GM19240 (cell line): ENCODE measurements at regions not wholly inside any gene's neighbourhood (a gene's known extent, or its start where the extent isn't known, plus 50 kb on each side); places are given as distances from the start of the nearest gene placed in this dataset.
"Not testable (repeated sequence)": the region's sequence is repeated elsewhere in the genome, so short reads cannot be mapped to it uniquely, and the experiment has no call there.

Experiments
- DNase-seq: peaks from one replicate; pipeline ENCODE4 v3.0.0; 2011; ENCODE audit warnings: low spot score; ENCODE audit not compliant: insufficient read length

- DNase-seq = no peak
Measured at GRCh38 chr7:115561335-115562110, 469.0 kb downstream of the TFEC start.

- no peak for DNase-seq
Measured at GRCh38 chr7:115559877-115560276, 470.7 kb downstream of the TFEC start.

GRCh38 chr7:115558161-115558560 is 472.4 kb downstream of the TFEC start:
- DNase-seq = no peak

- not testable (repeated sequence) for DNase-seq
Measured at GRCh38 chr7:115557296-115557695, 473.3 kb downstream of the TFEC start.

GRCh38 chr7:115552766-115553165 is 477.8 kb downstream of the TFEC start:
- DNase-seq = no peak

- DNase-seq = no peak
Measured at GRCh38 chr7:115549910-115550309, 480.7 kb downstream of the TFEC start.

- DNase-seq = no peak
Measured at GRCh38 chr7:115548756-115549155, 481.8 kb downstream of the TFEC start.

- no peak for DNase-seq
Measured at GRCh38 chr7:115546790-115547189, 483.8 kb downstream of the TFEC start.

GRCh38 chr7:115533785-115534184 is 496.8 kb downstream of the TFEC start:
- DNase-seq = no peak

- no peak for DNase-seq
Measured at GRCh38 chr7:115526278-115526677, 504.3 kb downstream of the TFEC start.

GRCh38 chr7:115522174-115522573 is 508.4 kb downstream of the TFEC start:
- no peak for DNase-seq

- DNase-seq = no peak
Measured at GRCh38 chr7:115516341-115516740, 514.2 kb downstream of the TFEC start.

GRCh38 chr7:115511330-115511729 is 519.2 kb downstream of the TFEC start:
- no peak for DNase-seq

GRCh38 chr7:115505136-115505535 is 525.4 kb downstream of the TFEC start:
- DNase-seq = no peak

GRCh38 chr7:115499956-115500355 is 530.6 kb downstream of the TFEC start:
- no peak for DNase-seq

GRCh38 chr7:115496006-115496405 is 534.6 kb downstream of the TFEC start:
- no peak for DNase-seq

- no peak for DNase-seq
Measured at GRCh38 chr7:115494529-115495147, 535.9 kb downstream of the TFEC start.

- no peak for DNase-seq
Measured at GRCh38 chr7:115493381-115493780, 537.2 kb downstream of the TFEC start.

GRCh38 chr7:115491744-115492380 is 538.7 kb downstream of the TFEC start:
- DNase-seq = no peak

GRCh38 chr7:115479448-115479847 is 551.1 kb downstream of the TFEC start:
- no peak for DNase-seq

GRCh38 chr7:115478426-115478825 is 552.1 kb downstream of the TFEC start:
- DNase-seq = no peak

GRCh38 chr7:115477193-115477651 is 553.3 kb downstream of the TFEC start:
- DNase-seq = no peak
